Stimulated activated CD8-positive, alpha-beta memory T cell treated with anti-CD3 and anti-CD28 coated beads, Interleukin-15, amount 100 ng/mL, for 24 hours (primary cell): ENCODE measurements at regions not wholly inside any gene's neighbourhood (a gene's known extent, or its start where the extent isn't known, plus 50 kb on each side); places are given as distances from the start of the nearest gene placed in this dataset.
"Not testable (repeated sequence)": the region's sequence is repeated elsewhere in the genome, so short reads cannot be mapped to it uniquely, and the experiment has no call there.

Source experiments
- DNase-seq: peaks from one replicate; pipeline ENCODE4 v3.0.0-alpha.2; 2020; ENCODE audit warnings: low read depth

DNA sequence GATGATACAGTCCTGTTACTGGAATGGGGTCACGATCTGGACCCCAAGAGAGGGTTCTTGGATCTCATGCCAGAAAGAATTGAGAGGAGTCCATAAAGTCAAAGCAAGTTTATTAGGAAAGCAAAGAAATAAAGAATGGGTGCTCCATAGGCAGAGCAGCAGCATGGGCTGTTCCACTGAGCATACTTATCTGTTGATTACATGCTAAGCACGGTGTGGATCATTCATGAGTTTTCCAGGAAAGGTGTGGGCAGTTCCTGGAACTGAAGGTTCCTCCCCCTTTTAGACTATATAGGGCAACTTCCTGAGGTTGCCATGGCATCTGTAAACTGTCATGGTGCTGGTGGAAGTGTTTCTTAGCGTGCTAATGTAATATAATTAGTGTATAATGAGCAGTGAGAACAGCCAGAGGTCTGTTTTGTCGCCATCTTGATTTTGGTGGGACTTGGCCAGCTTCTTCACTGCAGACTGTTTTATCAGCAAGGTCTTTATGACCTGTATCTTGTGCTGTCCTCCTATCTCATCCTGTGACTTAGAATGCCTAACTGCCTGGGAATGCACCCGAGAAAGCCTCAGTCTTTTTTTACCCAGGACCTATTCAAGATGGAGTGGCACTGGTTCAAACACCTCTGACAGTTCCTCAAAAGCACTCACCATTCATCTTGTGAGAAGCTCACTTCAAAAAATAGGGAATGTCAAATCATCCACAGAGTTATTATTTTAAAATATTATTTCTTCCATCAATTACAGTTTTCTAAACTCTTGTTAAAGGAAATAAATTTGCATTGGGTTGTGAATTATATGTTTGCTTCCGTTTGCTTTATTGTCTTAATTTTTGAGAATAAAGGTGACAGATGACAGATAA lies 1358.8 kb upstream of the TMEM132C start:
- DNase-seq, result no peak

DNA sequence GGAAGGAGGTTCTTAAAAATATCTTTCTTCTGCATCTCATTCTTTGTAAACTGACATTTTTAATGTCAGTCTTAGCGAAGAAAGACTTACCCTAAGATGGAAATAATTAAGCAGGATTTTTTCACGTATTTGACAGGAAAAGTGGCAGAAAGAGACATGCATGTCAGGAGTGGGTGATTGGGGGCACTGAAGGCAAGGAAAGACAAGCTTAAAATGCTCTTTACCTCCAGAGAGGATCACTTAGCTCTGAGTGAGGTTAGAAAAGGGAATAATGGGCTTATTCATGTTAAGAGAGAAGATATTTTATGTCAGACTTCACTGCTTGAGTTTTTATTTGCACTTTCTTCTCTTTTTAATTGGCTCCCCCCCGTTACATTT lies 1358.2 kb upstream of the TMEM132C start:
- no peak for DNase-seq

DNA sequence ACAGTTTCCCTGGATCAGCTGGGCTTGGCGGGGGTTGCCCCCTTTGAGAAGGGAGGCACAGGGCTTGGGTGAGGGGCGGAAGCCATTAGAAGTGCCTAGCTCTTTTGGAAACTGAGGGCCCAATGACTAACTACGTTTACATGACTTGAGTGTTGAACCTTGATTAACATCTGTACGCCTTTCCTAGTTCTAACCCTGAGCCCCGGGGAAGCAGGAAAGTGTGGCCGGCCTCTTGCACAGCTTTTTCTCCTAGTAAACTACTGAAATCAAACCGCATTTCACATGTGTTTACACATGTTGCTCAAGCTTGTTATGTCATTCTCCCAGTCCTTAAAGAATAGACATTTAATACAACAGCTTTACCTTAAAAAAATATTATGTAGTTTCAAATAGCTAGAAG lies 1356.4 kb upstream of the TMEM132C start:
- no peak for DNase-seq

DNA sequence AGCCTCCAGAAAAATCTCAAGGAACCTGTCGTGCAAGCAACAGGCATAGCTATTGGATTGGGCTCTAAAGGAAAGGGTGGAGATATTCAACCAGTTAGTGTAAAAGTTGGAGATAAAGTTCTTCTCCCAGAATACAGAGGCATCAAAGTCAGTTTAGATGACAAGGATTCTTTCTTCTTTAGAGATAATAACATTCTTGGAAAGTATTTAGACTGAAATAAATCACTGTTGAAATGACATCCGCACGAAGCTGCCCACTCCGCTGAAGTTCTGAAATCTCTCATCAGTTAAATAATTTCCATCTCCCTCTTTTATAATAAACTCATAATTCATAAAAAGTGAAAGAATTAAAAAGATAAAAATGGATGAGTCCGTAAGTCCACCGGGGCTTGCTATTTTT lies 1354.9 kb upstream of the TMEM132C start:
- DNase-seq, result no peak

DNA sequence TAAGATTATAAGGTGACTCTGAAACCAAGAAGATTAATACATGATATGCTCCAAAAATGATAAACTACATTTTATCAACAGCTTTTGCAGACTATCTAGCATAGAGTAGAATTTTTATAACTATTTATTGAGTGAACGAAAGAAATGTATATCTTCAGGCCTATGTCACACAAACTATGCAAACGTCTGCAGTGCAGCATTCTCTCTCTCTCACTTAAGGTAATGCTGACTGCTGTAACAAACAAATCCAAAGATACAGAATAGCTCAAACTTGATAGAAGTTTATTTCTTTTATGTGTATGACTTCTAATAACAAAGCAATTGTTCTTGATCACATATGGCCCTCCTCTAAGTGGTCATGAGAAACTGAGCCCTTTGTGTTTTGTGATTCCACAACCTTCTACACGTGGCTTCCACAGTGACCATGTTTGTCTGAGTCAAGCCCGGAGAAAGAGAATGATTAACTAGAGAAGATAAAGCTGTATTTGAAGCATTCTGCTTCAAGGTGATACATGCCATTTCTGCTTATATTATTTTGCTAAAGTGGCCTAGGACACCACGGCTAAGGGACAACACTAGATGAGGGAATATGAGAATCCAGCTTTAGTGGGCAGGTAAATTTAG lies 1352.7 kb upstream of the TMEM132C start:
- DNase-seq, result no peak

DNA sequence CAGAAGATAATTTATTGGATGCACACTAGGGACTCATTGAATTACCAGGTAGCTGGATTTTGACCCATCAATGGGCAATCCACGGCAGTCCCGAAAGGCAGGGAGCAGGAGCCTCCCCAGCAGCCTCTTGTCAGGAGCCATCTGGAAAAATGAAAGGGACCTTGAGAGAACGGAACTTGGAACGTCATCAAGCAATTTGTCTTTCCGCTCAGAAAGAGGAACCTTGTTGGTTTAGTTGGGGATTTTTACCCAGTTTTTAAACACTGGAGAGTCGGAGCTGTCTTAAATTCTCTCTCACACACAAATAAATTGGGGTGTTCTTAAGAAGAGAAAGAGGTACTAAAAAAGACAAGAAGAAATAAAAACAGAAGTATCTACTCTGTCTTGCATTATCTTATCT lies 1351.7 kb upstream of the TMEM132C start:
- DNase-seq, result no peak

DNA sequence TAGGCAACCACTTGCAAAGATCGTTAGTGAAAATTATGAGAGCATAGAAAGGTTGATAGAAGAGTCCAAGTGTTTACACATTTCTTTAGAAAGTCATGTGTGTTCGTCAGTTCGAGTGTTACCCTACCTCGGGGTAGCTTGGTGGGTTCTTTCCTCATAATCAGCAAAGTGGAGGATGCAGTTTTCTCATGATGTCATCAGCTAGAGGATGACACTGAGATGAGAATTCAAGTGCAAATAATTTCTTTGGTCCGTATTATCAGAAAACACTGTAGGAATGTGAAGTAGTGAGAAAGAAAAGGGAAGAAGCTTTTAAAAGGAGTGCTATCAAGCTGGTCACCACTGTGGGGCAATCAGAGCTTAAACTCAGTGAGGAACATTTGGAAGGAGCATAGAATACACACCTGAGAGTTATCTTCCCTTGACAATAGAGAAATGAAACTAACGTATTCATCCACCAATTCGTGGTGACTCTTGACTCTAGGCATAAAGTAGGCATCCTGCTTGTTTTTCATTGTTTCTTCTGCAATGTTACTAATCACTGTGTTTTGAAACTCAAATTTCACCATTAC lies 1340.9 kb upstream of the TMEM132C start:
- no peak for DNase-seq

DNA sequence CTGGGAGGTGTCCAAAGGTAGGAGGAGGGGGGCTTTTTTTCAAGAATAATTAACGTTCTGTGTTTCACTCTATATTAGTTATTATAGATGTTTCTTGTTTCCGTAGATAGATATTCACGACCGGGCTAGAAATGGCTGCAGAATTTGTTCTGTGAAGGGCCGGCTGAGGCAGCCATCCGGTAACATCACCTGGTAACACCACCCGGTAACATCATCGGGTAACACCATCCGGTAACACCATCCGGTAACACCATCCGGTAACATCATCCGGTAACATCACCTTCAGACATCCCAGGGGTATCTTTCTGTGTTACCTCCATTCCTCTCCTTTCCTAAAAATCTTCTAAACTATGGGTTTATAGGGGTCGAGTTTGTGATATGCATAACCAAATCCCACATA lies 1336.7 kb upstream of the TMEM132C start:
- DNase-seq, result no peak

DNA sequence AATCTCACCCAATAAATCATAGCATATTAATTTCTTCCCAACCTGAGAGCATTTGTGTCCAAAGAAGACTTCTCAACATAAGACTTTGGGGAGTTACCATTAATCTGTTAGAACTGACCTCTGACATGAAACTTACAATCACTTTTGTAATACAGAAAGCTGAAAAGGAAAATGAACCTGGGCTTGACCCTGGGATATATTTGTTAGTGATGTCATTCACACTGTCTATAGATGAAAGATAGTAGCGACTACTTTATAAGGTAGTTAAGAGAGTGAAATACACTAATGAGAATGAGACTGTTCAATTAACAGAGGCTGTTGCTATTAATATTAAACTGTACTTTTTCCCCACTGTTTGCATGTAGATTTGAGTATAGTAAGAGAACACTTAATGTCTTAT lies 1334.8 kb upstream of the TMEM132C start:
- DNase-seq, result no peak

DNA sequence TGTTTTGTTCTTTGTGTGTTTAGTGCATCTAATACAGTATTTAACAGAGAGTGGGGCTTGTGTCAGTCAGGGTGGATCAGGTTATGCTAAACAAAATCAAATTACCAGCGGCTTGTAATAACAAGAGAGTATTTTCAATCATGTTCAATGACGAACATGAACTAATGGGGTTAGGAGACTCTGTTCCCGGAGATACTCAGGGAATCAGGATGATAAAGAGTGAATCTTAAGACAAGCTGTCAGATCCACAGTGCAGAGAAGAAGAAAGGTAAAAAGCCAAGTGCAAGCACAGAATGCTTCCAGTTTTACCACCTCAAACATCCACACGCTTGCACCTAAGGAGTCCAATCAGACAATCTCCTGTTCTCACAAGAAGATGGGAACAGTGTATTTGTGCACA lies 1331.5 kb upstream of the TMEM132C start:
- no peak for DNase-seq

DNA sequence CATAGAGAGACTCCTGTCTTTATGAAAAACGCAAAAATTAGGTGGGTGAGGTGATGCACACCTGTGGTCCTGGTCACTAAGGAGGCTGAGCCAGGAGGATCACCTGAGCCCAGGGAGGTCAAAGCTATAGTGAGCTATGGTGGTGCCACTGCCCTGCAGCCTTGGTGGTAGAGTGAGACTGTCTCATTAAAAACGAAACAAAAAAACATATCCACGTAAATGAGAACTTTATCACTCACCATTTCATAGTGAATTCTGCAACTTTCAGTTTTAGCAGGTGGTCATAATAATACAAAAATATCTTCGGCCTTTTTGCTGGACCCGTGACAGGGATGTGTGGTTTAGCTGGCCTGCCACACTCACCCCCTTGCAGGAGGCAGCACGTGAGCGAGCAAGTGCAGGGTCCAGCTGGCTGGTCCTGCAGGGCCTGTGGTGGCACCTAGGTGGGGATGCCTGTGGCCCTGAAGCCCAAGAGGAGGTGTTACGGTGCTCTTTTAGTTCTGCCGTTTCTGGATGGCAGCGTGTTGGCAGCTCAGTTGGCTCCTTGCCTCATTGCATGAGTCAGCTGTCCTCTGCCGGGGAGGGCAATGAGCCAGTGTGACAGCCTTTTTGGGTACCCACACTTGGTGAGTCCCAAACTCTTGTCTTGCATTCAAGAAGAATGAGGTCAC lies 1330.7 kb upstream of the TMEM132C start:
- no peak for DNase-seq

DNA sequence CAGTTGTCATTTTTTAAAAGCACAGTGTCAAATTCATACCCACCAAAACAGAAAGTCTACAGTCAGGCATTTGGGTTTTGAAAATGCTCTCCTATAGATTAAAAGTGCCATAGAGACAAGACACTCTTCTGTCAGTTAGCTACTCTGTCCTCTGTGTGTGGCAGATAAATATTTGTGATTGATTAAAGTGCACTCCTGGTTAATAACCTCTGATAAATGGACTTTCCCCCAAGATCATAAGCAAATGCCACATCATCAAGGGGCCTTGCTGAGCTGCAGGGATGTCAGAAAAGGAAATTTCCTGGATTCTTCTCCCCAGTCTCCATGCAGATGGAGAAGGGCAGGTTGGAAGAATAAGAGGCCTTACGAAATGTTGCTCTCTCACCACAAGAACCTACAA lies 1329.5 kb upstream of the TMEM132C start:
- no peak for DNase-seq

DNA sequence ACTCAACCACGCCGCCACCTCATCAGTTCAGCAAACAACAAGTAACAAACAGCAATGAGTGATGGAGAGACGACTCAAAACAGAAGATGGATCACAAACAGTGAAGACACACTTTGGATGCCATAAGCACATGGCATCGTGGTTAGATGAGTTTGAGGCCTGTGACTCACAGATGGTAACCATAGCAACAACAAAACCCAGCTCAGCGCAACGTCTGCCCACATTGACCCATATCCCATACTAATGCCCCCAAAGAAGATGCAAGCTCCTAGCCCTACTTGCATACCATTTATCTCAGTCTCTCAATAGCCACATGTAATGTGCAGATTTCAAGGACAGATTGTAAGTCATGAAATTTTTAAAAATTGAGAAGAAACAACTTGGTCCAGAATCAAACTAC lies 1322.3 kb upstream of the TMEM132C start:
- no peak for DNase-seq

DNA sequence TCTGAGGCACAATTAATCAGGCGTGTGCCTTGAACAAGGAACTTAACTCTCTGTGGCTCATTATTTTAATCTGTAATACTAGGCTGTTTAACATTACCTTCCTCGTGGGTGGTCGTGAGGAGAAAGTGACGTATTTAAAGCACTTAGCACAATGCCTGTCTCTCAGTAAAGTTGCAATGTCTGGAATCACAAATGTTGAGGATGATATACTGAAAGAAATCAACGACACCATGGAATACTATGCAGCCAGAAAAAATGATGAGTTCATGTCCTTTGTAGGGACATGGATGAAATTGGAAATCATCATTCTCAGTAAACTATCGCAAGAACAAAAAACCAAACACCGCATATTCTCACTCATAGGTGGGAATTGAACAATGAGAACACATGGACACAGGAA lies 1320.0 kb upstream of the TMEM132C start:
- DNase-seq, result not testable (repeated sequence)

DNA sequence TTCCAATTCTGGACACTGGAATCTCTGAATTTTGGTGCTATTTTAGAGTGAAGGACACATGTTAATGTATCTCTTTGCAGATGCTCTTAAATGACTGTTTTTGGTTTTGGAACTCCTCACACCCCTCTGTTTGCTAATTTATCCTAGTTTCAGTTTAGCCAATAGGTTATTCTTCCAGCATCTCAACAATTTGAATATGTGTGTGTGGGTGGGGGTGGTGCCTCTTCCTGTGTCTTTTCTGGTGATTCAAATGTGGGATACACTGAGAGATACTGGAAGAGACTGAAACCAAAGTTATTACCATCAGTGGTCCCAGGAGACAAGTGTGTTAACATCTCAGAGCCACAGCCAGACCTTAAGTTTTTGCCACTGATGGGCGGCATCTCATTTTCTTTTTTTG lies 1317.4 kb upstream of the TMEM132C start:
- DNase-seq, result no peak

DNA sequence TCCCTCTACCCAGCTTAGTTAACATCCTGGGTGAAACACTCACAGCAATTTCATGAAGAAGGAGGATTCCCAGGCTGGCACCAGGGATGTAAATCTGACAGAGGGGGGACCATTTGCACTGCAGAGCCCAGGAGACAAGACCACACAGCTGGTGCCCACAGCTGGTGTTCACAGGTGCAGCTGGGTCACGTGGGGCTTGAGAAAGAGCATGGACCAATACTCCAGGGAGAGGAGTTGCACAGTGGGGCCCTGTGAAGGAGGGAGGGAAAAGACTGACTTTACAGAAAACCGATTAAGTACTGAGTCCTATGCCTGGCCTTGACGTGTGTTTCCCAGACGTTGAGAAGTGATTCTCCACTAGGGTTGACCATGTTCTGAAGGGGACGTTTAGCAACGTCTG lies 1316.7 kb upstream of the TMEM132C start:
- DNase-seq, result no peak

DNA sequence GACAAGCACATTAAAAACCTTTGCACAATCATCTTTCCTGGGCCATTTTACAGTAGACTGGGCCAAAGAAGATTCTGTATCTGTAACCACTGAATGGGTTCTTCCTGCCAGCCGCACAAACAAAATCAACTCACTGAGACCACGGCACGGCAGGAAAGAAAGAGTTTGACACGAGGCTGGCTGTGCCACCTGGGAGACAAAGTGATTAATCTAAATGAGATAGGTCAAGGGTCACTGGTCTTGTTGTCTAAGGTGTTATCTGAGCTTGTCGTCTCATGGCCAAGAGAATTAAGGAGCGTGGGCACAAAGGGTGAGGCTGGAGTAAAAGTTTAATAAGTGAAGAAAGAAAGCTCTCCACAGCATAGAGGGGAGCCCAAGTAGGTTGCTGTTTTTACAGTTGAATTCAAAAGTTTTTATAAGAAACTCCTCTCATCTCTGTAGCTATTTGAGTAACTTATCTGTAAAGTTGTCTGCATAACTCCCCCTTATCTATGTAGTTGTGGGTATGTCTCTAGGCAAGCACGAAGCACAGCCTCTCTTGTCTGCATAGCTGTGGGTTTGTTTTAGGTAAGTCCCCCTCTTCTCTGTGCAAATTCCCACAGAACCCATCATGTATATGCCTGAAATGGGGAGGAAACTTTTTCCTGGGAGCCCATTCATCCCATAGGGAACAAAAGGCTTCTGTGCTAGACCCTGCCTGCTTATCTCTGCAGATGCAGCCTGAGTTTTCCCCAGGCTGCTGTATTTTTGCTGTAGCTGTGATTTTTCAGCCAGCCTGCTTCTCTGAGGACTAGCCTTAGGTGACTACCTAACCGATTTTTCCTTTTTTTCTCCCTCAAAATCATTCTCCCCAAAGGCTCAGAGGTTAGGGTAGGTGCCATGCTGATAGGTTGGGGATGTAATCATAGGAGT lies 1314.6 kb upstream of the TMEM132C start:
- DNase-seq, result no peak

DNA sequence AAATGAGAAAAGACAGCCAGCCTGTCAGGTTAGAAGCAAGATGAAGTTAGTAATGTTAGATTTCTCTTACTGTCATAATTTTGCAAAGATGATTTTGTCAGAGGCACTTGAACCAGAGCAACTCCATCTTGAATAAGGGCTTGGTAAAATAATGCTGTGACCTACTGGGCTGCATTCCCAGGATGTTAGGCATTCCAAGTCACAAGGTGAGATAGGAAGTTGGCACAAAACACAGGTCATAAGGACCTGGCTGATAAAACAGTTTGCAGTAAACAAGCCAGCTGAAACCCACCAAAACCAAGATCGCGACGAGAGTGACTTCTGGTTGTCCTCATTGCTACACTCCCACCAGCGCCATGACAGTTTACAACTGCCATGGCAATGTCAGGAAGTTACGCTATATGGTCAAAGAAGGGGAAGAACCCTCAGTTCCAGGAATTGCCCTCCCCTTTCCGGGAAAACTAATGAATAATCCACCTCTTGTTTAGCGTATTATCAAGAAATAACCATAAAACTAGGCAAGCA lies 1313.5 kb upstream of the TMEM132C start:
- no peak for DNase-seq

DNA sequence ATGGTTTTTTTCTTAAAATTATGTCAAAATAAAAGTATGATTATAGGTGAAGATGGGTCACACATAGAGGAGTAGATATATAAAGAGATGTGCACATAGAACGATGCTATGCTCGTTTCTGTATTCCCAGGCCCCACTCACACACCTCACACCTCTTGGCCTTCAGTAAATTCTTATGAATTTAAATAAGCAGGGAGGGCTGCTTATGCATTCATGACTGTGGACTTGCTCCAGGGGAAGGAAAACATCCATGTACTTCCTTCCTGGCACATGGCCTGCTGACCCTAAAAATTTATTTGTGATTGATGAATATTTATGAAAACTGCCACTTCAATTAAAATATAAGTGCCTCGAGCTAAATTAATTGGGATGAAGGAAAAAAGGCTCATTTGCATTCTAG lies 1306.7 kb upstream of the TMEM132C start:
- DNase-seq, result no peak

DNA sequence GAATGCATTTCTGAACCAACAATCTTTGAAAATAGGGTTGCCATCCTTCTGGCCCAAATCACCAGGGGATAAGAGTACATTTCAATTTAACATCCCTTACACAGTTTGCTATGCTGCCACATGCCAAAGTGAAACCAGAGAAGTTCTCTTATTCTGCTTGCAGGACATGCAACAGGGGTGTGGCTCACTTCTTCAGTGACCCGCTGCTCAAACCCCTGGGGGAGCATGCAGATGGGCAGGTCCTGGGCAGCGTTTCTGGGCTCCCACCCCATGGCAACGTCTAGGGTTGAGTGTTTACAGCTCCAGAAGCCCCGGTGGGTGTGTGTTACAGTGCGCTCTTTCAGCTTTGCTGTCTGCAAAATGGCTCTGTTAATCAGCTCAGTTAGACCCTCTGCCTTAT lies 1306.3 kb upstream of the TMEM132C start:
- DNase-seq, result no peak

DNA sequence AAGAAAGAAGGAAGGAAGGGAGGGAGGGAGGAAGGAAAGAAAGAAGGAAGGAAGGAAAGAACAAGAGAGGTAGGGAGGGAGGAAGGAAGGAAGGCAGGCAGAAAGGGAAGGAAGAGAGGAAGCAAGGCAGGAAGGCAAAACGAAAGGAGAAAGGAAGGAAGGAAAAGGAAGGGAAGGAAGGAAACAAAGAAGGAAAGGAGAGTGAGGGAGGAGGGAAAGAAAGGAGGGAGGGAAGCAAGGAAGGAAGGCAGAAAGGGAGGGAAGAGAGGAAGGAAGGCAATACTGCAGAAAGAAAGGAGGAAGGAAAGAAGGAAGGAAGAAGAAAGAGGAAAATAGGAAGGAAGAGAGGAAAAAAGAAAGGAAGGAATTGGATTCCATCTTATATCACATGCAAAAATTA lies 1303.1 kb upstream of the TMEM132C start:
- no peak for DNase-seq

DNA sequence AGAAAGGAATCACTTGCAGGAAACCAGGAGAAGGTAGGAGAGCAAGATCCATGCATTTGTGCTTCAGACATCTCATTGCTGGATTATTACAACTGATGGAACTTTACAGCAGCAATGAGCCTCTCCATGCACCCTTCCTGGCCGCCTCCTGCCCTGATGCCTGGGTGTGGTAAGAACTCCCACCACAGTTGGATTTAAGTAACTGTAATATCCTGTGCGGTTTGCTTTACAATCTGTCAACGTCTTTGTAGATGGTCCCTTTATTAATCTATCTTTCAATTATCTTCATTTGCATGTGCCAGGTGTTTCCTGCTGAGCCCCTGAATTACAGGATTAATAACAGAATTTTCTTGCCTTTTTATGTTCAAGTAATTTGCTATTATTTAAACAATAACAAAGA lies 1300.5 kb upstream of the TMEM132C start:
- no peak for DNase-seq
